ENCODE measurements at regions not wholly inside any gene's neighbourhood (a gene's known extent, or its start where the extent isn't known, plus 50 kb on each side); places are given as distances from the start of the nearest gene placed in this dataset.
A peak's percentile ranks its signal among the peaks of the same experiment; 100 is the strongest.
"Not testable (repeated sequence)": the region's sequence is repeated elsewhere in the genome, so short reads cannot be mapped to it uniquely, and the experiment has no call there.

GRCh38 chr3:177899275-177900067 lies 636.8 kb upstream of the KCNMB2 start:
- 93% methylated on average over 8 of the region's 9 CpGs for WGBS (ENCODE audit: insufficient coverage)
- no peak for DNase-seq (ENCODE audit: low read depth in 4 of 6, low spot score in 6 of 6)
- H3K4me1 ChIP-seq (ENCODE audit: control insufficient read depth, insufficient read depth, low read length), result no peaks in the 10 kb centered on the region
- H3K4me3 ChIP-seq (ENCODE audit: low read depth, low read length), result no peak overlapping the region
- no peak overlapping the region for H3K27ac ChIP-seq (ENCODE audit: low read depth, low read length)
- peaks cover 19% of the 10 kb centered on the region for H3K9me3 ChIP-seq (ENCODE audit: control insufficient read depth, insufficient read depth, low read length)
- no peaks in the 10 kb centered on the region for H3K36me3 ChIP-seq (ENCODE audit: control insufficient read depth, insufficient read depth, low read length)
- no peaks in the 10 kb centered on the region for H3K27me3 ChIP-seq (ENCODE audit: control insufficient read depth, insufficient read depth, low read length)

- H3K27me3 ChIP-seq (ENCODE audit: control insufficient read depth, insufficient read depth, low read length), result no peaks in the 10 kb centered on the region
- 64% methylated on average over 1 of the region's 5 CpGs for WGBS (ENCODE audit: insufficient coverage)
- no peaks in the 10 kb centered on the region for H3K4me1 ChIP-seq (ENCODE audit: control insufficient read depth, insufficient read depth, low read length)
- H3K9me3 ChIP-seq (ENCODE audit: control insufficient read depth, insufficient read depth, low read length), result peaks cover 12% of the 10 kb centered on the region
- H3K27ac ChIP-seq (ENCODE audit: low read depth, low read length), result no peak overlapping the region
- H3K4me3 ChIP-seq (ENCODE audit: low read depth, low read length), result no peak overlapping the region
- no peaks in the 10 kb centered on the region for H3K36me3 ChIP-seq (ENCODE audit: control insufficient read depth, insufficient read depth, low read length)
- peak in 1 of 6 donors; percentile 66 for DNase-seq (ENCODE audit: low read depth in 4 of 6, low spot score in 6 of 6)
These were observed 633.4 kb upstream of the KCNMB2 start for GRCh38 chr3:177902876-177903275.

- H3K4me1 ChIP-seq (ENCODE audit: control insufficient read depth, insufficient read depth, low read length), result no peaks in the 10 kb centered on the region
- peak overlapping the region; percentile 49 for H3K27ac ChIP-seq (ENCODE audit: low read depth, low read length)
- H3K9me3 ChIP-seq (ENCODE audit: control insufficient read depth, insufficient read depth, low read length), result peaks cover 4% of the 10 kb centered on the region
- no peak for DNase-seq (ENCODE audit: low read depth in 4 of 6, low spot score in 6 of 6)
- H3K4me3 ChIP-seq (ENCODE audit: low read depth, low read length), result no peak overlapping the region
- H3K36me3 ChIP-seq (ENCODE audit: control insufficient read depth, insufficient read depth, low read length), result no peaks in the 10 kb centered on the region
- H3K27me3 ChIP-seq (ENCODE audit: control insufficient read depth, insufficient read depth, low read length), result no peaks in the 10 kb centered on the region
These were observed 631.6 kb upstream of the KCNMB2 start for GRCh38 chr3:177904621-177905020.

GRCh38 chr3:177905173-177906125 lies 630.8 kb upstream of the KCNMB2 start:
- Histone ChIP-seq H3K4me1 (ENCODE audit: control insufficient read depth, insufficient read depth, low read length) (no peaks in the 10 kb centered on the region), H3K4me3 (ENCODE audit: low read depth, low read length) (no peak overlapping the region)
- no CpG with 5 or more reads among the region's 4 CpGs for WGBS (ENCODE audit: insufficient coverage)

GRCh38 chr3:177906126-177906511 lies 630.1 kb upstream of the KCNMB2 start:
- WGBS (ENCODE audit: insufficient coverage), result 17% methylated on average over 2 of the region's 4 CpGs

More at GRCh38 chr3:177905173-177906125, 630.8 kb upstream of the KCNMB2 start:
- Histone ChIP-seq H3K27ac (ENCODE audit: low read depth, low read length) (peak overlapping the region; percentile 67), H3K27me3 (ENCODE audit: control insufficient read depth, insufficient read depth, low read length) (no peaks in the 10 kb centered on the region), H3K9me3 (ENCODE audit: control insufficient read depth, insufficient read depth, low read length) (peaks cover 1% of the 10 kb centered on the region), H3K36me3 (ENCODE audit: control insufficient read depth, insufficient read depth, low read length) (no peaks in the 10 kb centered on the region)
- DNase-seq (ENCODE audit: low read depth in 4 of 6, low spot score in 6 of 6), result peak in 3 of 6 donors; percentile 35 to 57 (median 48)

GRCh38 chr3:177906578-177907229 lies 629.5 kb upstream of the KCNMB2 start:
- Histone ChIP-seq H3K4me1 (ENCODE audit: control insufficient read depth, insufficient read depth, low read length) (no peaks in the 10 kb centered on the region), H3K36me3 (ENCODE audit: control insufficient read depth, insufficient read depth, low read length) (no peaks in the 10 kb centered on the region), H3K4me3 (ENCODE audit: low read depth, low read length) (no peak overlapping the region), H3K9me3 (ENCODE audit: control insufficient read depth, insufficient read depth, low read length) (no peaks in the 10 kb centered on the region), H3K27me3 (ENCODE audit: control insufficient read depth, insufficient read depth, low read length) (no peaks in the 10 kb centered on the region), H3K27ac (ENCODE audit: low read depth, low read length) (peak overlapping the region; percentile 67)
- peak in 2 of 6 donors; percentile 25 to 74 for DNase-seq (ENCODE audit: low read depth in 4 of 6, low spot score in 6 of 6)
- WGBS (ENCODE audit: insufficient coverage), result 100% methylated on average over 3 of the region's 5 CpGs

More at GRCh38 chr3:177906126-177906511, 630.1 kb upstream of the KCNMB2 start:
- no peaks in the 10 kb centered on the region for H3K27me3 ChIP-seq (ENCODE audit: control insufficient read depth, insufficient read depth, low read length)
- H3K4me3 ChIP-seq (ENCODE audit: low read depth, low read length), result no peak overlapping the region
- no peaks in the 10 kb centered on the region for H3K9me3 ChIP-seq (ENCODE audit: control insufficient read depth, insufficient read depth, low read length)
- peak in 2 of 6 donors; percentile 61 to 67 for DNase-seq (ENCODE audit: low read depth in 4 of 6, low spot score in 6 of 6)
- no peaks in the 10 kb centered on the region for H3K36me3 ChIP-seq (ENCODE audit: control insufficient read depth, insufficient read depth, low read length)
- H3K4me1 ChIP-seq (ENCODE audit: control insufficient read depth, insufficient read depth, low read length), result no peaks in the 10 kb centered on the region
- peak overlapping the region; percentile 67 for H3K27ac ChIP-seq (ENCODE audit: low read depth, low read length)

GRCh38 chr3:177909530-177909929 lies 626.7 kb upstream of the KCNMB2 start:
- not testable (repeated sequence) for H3K27me3 ChIP-seq (ENCODE audit: control insufficient read depth, insufficient read depth, low read length); H3K36me3 ChIP-seq (ENCODE audit: control insufficient read depth, insufficient read depth, low read length); DNase-seq (ENCODE audit: low read depth in 4 of 6, low spot score in 6 of 6); H3K9me3 ChIP-seq (ENCODE audit: control insufficient read depth, insufficient read depth, low read length); H3K27ac ChIP-seq (ENCODE audit: low read depth, low read length); H3K4me3 ChIP-seq (ENCODE audit: low read depth, low read length); H3K4me1 ChIP-seq (ENCODE audit: control insufficient read depth, insufficient read depth, low read length)
- no CpG with 5 or more reads among the region's 6 CpGs for WGBS (ENCODE audit: insufficient coverage)

- H3K4me3 ChIP-seq (ENCODE audit: low read depth, low read length), result no peak overlapping the region
- no peaks in the 10 kb centered on the region for H3K36me3 ChIP-seq (ENCODE audit: control insufficient read depth, insufficient read depth, low read length)
- WGBS (ENCODE audit: insufficient coverage), result 99% methylated on average over 10 of the region's 10 CpGs
- H3K27me3 ChIP-seq (ENCODE audit: control insufficient read depth, insufficient read depth, low read length), result no peaks in the 10 kb centered on the region
- no peak for DNase-seq (ENCODE audit: low read depth in 4 of 6, low spot score in 6 of 6)
- no peaks in the 10 kb centered on the region for H3K4me1 ChIP-seq (ENCODE audit: control insufficient read depth, insufficient read depth, low read length)
- no peaks in the 10 kb centered on the region for H3K9me3 ChIP-seq (ENCODE audit: control insufficient read depth, insufficient read depth, low read length)
- H3K27ac ChIP-seq (ENCODE audit: low read depth, low read length), result no peak overlapping the region
These were observed 622.0 kb upstream of the KCNMB2 start for GRCh38 chr3:177914224-177914623.

- WGBS (ENCODE audit: insufficient coverage), result no CpG with 5 or more reads among the region's 1 CpG
- Histone ChIP-seq H3K27ac (ENCODE audit: low read depth, low read length) (no peak overlapping the region), H3K4me3 (ENCODE audit: low read depth, low read length) (no peak overlapping the region), H3K27me3 (ENCODE audit: control insufficient read depth, insufficient read depth, low read length) (no peaks in the 10 kb centered on the region), H3K4me1 (ENCODE audit: control insufficient read depth, insufficient read depth, low read length) (no peaks in the 10 kb centered on the region), H3K9me3 (ENCODE audit: control insufficient read depth, insufficient read depth, low read length) (no peaks in the 10 kb centered on the region), H3K36me3 (ENCODE audit: control insufficient read depth, insufficient read depth, low read length) (no peaks in the 10 kb centered on the region)
- no peak for DNase-seq (ENCODE audit: low read depth in 4 of 6, low spot score in 6 of 6)
These were observed 619.8 kb upstream of the KCNMB2 start for GRCh38 chr3:177916461-177916860.
